ENCODE measurements at regions not wholly inside any gene's neighbourhood (a gene's known extent, or its start where the extent isn't known, plus 50 kb on each side); places are given as distances from the start of the nearest gene placed in this dataset.

DNA sequence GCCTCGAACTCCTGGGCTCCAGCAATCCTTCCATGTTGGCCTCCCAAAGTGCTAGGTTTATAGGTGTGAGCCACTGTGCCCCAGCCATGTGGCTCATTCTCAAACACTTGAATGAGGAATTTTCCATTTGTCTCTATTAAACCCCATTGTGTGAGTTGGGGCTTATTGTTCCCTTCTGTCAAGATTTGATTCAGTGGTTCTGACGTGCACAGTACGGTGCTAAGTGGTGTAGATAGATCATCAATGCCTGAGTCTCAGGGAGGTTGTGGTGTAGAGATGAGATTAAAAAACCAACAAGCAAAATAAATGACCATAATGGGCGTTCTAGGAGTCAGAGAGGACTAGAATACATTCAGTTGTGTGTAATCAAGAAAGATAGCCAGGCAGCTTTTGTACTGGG is 335.6 kb downstream of the PRL start:
- H3K27ac ChIP-seq, result no peak overlapping the region
- H3K4me1 ChIP-seq, result no peaks in the 10 kb centered on the region
- TF ChIP-seq, protein P1, sequence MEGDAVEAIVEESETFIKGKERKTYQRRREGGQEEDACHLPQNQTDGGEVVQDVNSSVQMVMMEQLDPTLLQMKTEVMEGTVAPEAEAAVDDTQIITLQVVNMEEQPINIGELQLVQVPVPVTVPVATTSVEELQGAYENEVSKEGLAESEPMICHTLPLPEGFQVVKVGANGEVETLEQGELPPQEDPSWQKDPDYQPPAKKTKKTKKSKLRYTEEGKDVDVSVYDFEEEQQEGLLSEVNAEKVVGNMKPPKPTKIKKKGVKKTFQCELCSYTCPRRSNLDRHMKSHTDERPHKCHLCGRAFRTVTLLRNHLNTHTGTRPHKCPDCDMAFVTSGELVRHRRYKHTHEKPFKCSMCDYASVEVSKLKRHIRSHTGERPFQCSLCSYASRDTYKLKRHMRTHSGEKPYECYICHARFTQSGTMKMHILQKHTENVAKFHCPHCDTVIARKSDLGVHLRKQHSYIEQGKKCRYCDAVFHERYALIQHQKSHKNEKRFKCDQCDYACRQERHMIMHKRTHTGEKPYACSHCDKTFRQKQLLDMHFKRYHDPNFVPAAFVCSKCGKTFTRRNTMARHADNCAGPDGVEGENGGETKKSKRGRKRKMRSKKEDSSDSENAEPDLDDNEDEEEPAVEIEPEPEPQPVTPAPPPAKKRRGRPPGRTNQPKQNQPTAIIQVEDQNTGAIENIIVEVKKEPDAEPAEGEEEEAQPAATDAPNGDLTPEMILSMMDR (IDR thresholded peaks at IDR 0.05 in 8 of 11, conservative IDR thresholded peaks at IDR 0.05 in 3 of 11), result no peak
- TF ChIP-seq POLR2A (IDR thresholded peaks at IDR 0.05) (no peak), POLR2AphosphoS5 (IDR thresholded peaks at IDR 0.05) (no peak)
- no peaks in the 10 kb centered on the region for H3K27me3 ChIP-seq (replicated peaks in 1 of 7)
- DNase-seq, result no peak
- intact Hi-C loops (cut with DNase I; ENCODE audit: low total_unique reads), result no loop called here
- no peaks in the 10 kb centered on the region for H3K9me3 ChIP-seq
- 82 to 90% (median 87%) methylated on average over 4 of the region's 4 CpGs for WGBS, 5 donors
- no peak overlapping the region for H3K4me3 ChIP-seq
- H3K36me3 ChIP-seq, result no peaks in the 10 kb centered on the region

DNA sequence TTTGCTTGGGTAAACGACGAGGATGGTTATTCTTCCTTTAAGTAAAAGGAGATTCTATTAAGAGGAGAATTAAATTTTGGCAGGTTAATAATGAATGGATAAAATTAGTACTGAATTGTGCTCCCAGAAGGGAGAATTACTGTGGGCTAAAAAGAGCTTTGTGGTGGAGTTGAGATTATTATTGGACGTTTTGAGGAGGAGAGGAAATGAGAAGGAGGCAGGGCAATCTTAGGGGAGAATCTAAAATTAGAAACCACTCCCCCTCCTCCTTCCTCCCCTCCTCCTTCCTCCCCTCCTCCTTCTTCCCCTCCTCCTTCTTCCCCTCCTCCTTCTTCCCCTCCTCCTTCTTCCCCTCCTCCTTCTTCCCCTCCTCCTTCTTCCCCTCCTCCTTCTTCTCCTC is 331.8 kb downstream of the PRL start:
- Histone ChIP-seq H3K27me3 (replicated peaks in 1 of 7) (no peaks in the 10 kb centered on the region), H3K9me3 (no peaks in the 10 kb centered on the region), H3K36me3 (no peaks in the 10 kb centered on the region), H3K4me1 (no peaks in the 10 kb centered on the region), H3K4me3 (no peak overlapping the region), H3K27ac (no peak overlapping the region)
- intact Hi-C loops (cut with DNase I; ENCODE audit: low total_unique reads), result no loop called here
- 50 to 56% (median 54%) methylated on average over 3 of the region's 3 CpGs for WGBS, 5 donors
- TF ChIP-seq POLR2A (IDR thresholded peaks at IDR 0.05) (no peak), POLR2AphosphoS5 (IDR thresholded peaks at IDR 0.05) (no peak)
- TF ChIP-seq, protein P1 (IDR thresholded peaks at IDR 0.05 in 8 of 11, conservative IDR thresholded peaks at IDR 0.05 in 3 of 11), result no peak
- no peak for DNase-seq

DNA sequence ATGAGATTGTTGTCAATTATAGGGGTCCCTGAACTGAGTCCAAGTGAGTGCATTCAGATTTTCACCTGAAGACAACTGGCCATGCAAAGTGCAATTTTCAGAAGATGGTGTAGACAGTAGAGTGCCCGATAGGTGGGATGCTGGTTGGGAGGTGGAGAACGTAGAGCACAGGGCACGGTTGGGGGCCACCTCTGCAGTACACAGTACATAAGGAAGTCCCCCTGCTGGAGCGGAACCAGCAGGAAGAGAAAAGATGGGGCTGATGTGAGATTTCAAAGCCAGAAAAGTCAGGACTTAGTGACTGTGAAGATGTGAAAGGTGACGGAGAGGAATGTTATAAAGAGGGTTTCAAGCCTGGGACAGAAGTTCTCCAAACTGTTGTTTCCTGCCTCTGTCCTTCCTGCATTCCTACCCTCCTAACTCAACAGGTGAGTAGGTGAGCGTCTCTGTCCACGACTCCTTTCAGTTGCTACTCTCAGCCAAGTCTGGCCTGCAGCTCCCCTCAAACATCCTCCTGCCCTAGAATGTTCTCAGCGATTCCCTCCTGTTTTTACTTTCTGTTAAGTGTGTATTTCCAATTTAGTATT is 330.8 kb downstream of the PRL start:
- Histone ChIP-seq H3K4me1 (peaks cover 0 to 8% (median 4%) of the 10 kb centered on the region in 6 donors), H3K9me3 (no peaks in the 10 kb centered on the region), H3K27me3 (replicated peaks in 1 of 7) (no peaks in the 10 kb centered on the region), H3K36me3 (no peaks in the 10 kb centered on the region), H3K4me3 (no peak overlapping the region), H3K27ac (no peak overlapping the region)
- 66 to 83% (median 74%) methylated on average over 8 of the region's 8 CpGs for WGBS, 5 donors
- DNase-seq, result no peak
- TF ChIP-seq POLR2A (IDR thresholded peaks at IDR 0.05) (no peak), POLR2AphosphoS5 (IDR thresholded peaks at IDR 0.05) (no peak)
- TF ChIP-seq, protein P1 (IDR thresholded peaks at IDR 0.05 in 8 of 11, conservative IDR thresholded peaks at IDR 0.05 in 3 of 11), result no peak
- intact Hi-C loops (cut with DNase I; ENCODE audit: low total_unique reads), result no loop called here

DNA sequence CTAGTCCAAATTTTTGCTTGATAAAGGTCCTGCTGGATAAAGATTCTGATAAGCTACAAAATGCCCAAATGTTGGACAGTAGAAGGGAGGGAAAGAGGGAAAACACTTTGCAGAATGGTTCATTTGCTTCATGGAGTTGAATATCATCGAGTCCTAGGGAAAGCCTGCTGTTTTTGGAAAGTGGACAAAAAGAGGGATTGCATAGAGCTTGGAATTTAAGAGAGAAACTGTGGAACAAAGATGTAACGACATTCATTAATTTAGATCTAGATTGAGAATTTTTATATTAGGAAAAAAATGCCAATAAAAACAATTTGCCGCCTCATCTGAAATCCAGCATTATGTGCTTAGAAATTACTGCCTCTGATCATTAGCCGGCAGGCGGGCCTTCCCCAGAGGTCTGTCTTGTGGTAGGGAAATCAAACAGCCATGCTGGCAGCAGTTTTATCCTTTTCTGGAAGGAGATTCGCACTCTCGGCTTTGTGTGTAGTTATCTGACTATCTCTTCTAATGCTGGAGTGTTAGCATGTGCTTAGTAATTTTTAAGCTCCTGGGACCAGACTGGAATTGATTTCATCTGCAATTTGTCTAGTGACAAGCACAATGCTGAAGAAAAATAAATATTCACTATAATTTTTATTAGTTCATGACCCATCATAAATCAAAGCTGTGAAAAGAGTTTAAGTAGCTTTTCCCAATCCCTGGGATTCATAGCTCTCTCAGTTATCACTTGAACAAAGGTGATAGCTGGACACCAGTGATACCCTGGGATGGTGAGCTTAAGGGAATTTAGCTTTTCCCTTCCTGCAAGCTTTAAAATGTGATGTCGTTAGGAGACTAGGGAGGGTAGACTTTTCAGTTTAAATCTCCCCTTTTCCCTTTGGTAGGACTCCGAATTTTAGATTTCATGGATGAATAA is 329.5 kb downstream of the PRL start:
- Histone ChIP-seq H3K36me3 (no peaks in the 10 kb centered on the region), H3K27ac (no peak overlapping the region), H3K27me3 (replicated peaks in 1 of 7) (no peaks in the 10 kb centered on the region), H3K9me3 (no peaks in the 10 kb centered on the region), H3K4me1 (peaks cover 0 to 12% (median 5%) of the 10 kb centered on the region in 6 donors), H3K4me3 (no peak overlapping the region)
- intact Hi-C loops (cut with DNase I; ENCODE audit: low total_unique reads), result no loop called here
- WGBS, 5 donors, result 88 to 95% (median 88%) methylated on average over 9 of the region's 9 CpGs
- no peak for DNase-seq
- TF ChIP-seq POLR2A (IDR thresholded peaks at IDR 0.05), result no peak
- TF ChIP-seq, protein P1 (IDR thresholded peaks at IDR 0.05 in 8 of 11, conservative IDR thresholded peaks at IDR 0.05 in 3 of 11), result no peak
- no peak for TF ChIP-seq POLR2AphosphoS5 (IDR thresholded peaks at IDR 0.05)
